ENCODE measurements at regions not wholly inside any gene's neighbourhood (a gene's known extent, or its start where the extent isn't known, plus 50 kb on each side); places are given as distances from the start of the nearest gene placed in this dataset.

DNA sequence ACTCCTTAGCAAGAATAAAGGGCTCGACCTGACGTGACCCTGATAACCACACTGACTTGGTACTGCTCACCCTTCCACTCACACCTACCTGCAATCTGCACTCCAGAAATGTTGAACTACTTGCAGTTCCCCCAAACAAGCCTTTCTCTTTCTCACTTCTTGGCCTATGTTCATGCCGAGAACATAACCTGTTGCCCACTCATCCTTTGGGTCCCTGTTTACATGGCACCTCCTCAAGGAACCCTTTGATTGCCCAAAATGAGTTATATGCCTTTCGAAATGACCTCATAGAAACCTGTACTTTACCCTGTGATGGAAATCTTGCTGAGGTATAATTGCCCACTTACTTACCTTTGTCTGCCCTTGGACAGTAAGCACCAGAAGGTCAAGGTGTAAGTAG, 96.2 kb downstream of the TMCO5A start:
- Histone ChIP-seq H3K4me3 (no peak overlapping the region), H3K4me1 (peaks cover 0 to 4% (median 0%) of the 10 kb centered on the region in 6 donors), H3K9me3 (no peaks in the 10 kb centered on the region), H3K27me3 (replicated peaks in 1 of 7) (no peaks in the 10 kb centered on the region), H3K36me3 (no peaks in the 10 kb centered on the region), H3K27ac (no peak overlapping the region)
- 84 to 93% (median 88%) methylated on average over 4 of the region's 4 CpGs for WGBS, 5 donors
- DNase-seq, result no peak
- no peak for TF ChIP-seq POLR2A (IDR thresholded peaks at IDR 0.05)
- no peak for TF ChIP-seq POLR2AphosphoS5 (IDR thresholded peaks at IDR 0.05)
- TF ChIP-seq, protein P1, sequence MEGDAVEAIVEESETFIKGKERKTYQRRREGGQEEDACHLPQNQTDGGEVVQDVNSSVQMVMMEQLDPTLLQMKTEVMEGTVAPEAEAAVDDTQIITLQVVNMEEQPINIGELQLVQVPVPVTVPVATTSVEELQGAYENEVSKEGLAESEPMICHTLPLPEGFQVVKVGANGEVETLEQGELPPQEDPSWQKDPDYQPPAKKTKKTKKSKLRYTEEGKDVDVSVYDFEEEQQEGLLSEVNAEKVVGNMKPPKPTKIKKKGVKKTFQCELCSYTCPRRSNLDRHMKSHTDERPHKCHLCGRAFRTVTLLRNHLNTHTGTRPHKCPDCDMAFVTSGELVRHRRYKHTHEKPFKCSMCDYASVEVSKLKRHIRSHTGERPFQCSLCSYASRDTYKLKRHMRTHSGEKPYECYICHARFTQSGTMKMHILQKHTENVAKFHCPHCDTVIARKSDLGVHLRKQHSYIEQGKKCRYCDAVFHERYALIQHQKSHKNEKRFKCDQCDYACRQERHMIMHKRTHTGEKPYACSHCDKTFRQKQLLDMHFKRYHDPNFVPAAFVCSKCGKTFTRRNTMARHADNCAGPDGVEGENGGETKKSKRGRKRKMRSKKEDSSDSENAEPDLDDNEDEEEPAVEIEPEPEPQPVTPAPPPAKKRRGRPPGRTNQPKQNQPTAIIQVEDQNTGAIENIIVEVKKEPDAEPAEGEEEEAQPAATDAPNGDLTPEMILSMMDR (IDR thresholded peaks at IDR 0.05 in 8 of 11, conservative IDR thresholded peaks at IDR 0.05 in 3 of 11), result no peak
- intact Hi-C loops (cut with DNase I; ENCODE audit: low total_unique reads), result no loop called here

DNA sequence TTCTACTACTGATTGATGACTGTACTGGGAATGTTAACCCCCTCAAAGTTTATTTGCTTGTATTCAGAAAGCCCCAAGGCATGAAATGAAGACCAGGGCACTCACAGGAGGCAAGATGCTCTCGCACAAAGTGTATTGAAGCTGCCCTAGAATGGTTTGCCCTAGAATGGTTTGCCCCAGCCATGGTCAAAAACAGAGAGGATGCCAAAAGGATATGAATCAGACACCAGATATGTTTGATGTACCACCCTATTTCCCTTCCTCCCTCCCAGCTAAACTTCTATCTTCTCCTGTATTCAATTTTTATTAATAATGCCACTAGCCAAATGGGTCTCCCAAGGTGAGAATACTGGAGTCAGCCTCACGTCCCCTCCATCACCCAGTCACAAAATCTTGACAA, 101.3 kb downstream of the TMCO5A start:
- intact Hi-C loops (cut with DNase I; ENCODE audit: low total_unique reads), result no loop called here
- no peak for DNase-seq
- Histone ChIP-seq H3K27ac (no peak overlapping the region), H3K9me3 (no peaks in the 10 kb centered on the region), H3K4me1 (no peaks in the 10 kb centered on the region), H3K4me3 (no peak overlapping the region), H3K27me3 (replicated peaks in 1 of 7) (peaks cover 0 to 3% (median 0%) of the 10 kb centered on the region in 7 donors), H3K36me3 (no peaks in the 10 kb centered on the region)
- WGBS, 5 donors, result 71 to 92% (median 87%) methylated on average over 2 of the region's 2 CpGs
- TF ChIP-seq, protein P1 (IDR thresholded peaks at IDR 0.05 in 8 of 11, conservative IDR thresholded peaks at IDR 0.05 in 3 of 11), result no peak
- TF ChIP-seq POLR2A (IDR thresholded peaks at IDR 0.05), result no peak

DNA sequence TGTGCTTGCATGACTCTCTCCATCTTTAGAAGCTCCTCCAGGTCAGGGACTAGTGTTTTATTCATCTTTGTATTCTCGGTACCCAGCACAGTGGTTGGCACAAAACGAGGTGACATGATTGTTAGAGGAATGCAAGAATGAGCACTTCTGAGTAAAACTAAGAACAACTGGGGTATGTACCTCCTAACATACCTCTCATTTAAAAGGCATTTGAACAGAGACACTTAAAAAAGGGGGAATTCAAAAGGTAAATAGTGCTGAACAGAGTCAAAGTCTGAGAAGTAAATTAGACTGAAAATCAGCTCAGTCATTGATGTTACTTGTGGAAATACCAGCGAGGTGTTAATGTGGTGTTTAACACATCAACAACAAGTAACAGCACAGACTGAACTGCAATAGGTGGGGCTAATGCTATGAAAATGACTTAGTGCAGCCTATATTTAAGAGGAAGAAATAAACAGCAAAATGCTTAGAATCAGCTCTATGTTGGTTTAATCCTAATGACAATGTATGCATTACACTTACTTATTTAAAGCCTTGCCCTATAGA, 102.4 kb downstream of the TMCO5A start:
- Histone ChIP-seq H3K36me3 (no peaks in the 10 kb centered on the region), H3K27ac (no peak overlapping the region), H3K27me3 (replicated peaks in 1 of 7) (peaks cover 0 to 3% (median 0%) of the 10 kb centered on the region in 7 donors), H3K4me3 (no peak overlapping the region), H3K9me3 (no peaks in the 10 kb centered on the region), H3K4me1 (peaks cover 0 to 6% (median 4%) of the 10 kb centered on the region in 6 donors)
- DNase-seq, result no peak
- 70 to 85% (median 75%) methylated on average over 3 of the region's 3 CpGs for WGBS, 5 donors
- intact Hi-C loops (cut with DNase I; ENCODE audit: low total_unique reads), result no loop called here
- no peak for TF ChIP-seq POLR2AphosphoS5 (IDR thresholded peaks at IDR 0.05)
- TF ChIP-seq POLR2A (IDR thresholded peaks at IDR 0.05), result no peak
- TF ChIP-seq, protein P1 (IDR thresholded peaks at IDR 0.05 in 8 of 11, conservative IDR thresholded peaks at IDR 0.05 in 3 of 11), result no peak

DNA sequence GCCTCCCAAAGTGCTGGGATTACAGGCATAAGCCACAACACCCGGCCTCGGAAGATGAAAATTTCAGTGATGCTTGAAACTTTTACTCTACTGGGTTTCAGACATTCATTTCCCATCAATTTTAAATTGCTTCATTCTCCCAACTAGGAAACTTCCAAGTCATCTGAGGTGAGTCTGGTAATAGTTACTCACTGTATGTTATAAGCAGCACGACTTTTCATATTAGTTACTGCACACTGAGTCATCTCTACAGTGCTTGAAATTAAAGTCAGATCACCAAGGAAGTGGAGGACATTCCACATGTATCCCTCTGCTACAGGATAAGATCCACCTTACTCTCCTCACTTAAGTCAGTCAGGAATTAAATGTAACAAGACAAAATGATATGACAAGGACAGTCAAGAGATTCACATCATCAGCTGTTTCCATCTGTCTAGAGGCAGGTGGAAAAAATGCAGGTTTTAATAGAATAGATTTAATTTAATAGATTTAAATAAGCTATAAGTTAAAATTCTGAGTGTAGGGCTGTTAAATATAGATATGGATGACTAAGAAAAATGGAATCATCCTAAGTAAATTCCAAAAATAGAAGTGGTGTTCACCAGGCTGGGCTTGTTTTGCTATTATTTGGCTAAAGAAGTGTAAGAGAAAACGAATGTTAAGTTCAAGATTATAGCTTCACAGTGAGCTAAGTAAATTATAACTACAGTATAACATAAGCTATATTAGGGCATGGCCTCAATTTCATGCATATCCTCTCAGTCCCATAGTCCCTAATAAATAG, 104.4 kb downstream of the TMCO5A start:
- TF ChIP-seq POLR2AphosphoS5 (IDR thresholded peaks at IDR 0.05), result no peak
- TF ChIP-seq, protein P1 (IDR thresholded peaks at IDR 0.05 in 8 of 11, conservative IDR thresholded peaks at IDR 0.05 in 3 of 11), result no peak
- no peak for TF ChIP-seq POLR2A (IDR thresholded peaks at IDR 0.05)
- WGBS, 5 donors, result 77 to 91% (median 86%) methylated on average over 4 of the region's 4 CpGs
- H3K9me3 ChIP-seq, result no peaks in the 10 kb centered on the region
- H3K4me1 ChIP-seq, result peaks cover 0 to 25% (median 23%) of the 10 kb centered on the region in 6 donors
- H3K4me3 ChIP-seq, result no peak overlapping the region
- H3K27ac ChIP-seq, result no peak overlapping the region
- DNase-seq, result no peak
- peaks cover 0 to 3% (median 0%) of the 10 kb centered on the region in 7 donors for H3K27me3 ChIP-seq (replicated peaks in 1 of 7)
- H3K36me3 ChIP-seq, result no peaks in the 10 kb centered on the region
- intact Hi-C loops (cut with DNase I; ENCODE audit: low total_unique reads), result no loop called here

All from spleen (tissue), 11 donors.